ENCODE measurements at regions not wholly inside any gene's neighbourhood (a gene's known extent, or its start where the extent isn't known, plus 50 kb on each side); places are given as distances from the start of the nearest gene placed in this dataset.

DNA sequence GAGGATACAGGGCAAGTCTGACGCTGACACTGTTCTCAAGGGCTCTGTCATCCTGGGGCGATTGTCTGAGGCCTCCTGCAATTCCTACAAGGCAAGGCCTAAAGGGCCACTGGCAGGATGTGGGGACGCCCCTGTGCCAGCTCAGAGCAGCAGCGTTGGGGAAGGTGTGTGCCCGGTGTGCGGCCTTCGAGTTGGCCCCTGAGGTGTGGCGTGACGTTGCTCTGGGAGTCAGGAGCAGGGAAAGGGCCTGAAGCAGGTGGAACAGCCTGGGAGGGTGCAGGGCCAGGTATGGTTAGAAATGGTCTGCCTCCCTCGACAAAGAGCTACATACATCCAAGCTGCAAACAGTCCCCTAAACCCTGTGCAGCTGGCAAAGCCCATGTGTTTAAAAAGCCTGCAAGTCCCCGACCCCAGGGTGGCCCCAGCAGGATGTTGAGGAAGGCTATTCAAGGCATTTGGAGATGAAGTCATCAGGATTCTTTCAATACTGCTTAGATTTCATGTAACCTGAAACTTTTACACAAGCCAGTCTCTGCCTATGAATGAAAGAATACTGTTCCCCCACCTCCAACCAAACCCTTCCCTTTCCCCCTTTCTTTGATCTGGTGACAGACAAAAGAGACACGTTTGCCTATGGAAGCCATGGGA lies 142.5 kb upstream of the TNS3 start:
- no peak for DNase-seq

DNA sequence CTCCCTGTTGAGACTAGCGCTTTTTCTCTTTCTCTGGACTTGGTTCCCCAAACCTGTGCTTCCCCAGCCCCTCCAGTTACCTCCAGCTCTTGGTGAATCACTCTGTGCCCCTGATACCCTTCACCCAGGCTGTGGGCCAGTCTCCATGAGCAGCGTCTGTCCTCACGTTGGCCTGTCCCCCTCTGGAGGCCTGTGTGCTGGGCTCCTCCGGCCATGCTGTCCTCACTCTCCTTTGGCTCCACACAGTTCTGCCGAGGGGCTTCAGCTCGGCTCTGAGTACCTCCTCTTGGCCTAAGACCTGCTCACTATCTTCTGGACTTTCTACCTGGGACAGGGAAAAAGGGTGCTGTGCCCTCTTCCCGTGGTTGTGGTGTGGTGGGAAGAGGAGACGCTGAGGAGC lies 140.2 kb upstream of the TNS3 start:
- no peak for DNase-seq

DNA sequence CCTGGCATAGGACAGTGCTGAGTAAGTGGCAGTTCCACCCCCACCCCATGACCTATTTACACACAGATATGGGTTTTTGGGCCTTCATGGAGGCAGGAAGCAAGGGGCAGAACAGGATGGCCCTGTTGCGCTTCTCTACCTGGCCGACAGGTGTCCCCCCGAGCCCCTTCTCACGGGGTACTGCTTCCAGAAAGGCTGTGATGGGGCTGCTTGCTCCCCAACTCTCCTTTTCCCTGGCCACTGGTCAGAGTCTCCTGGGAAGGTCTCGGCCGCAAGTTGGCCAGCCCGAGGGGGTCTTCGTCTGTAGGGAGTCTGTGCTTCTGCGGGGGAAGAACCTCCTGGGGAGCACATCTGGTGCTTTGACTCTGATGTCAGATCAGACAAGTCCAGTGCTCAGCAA lies 139.8 kb upstream of the TNS3 start:
- no peak for DNase-seq

DNA sequence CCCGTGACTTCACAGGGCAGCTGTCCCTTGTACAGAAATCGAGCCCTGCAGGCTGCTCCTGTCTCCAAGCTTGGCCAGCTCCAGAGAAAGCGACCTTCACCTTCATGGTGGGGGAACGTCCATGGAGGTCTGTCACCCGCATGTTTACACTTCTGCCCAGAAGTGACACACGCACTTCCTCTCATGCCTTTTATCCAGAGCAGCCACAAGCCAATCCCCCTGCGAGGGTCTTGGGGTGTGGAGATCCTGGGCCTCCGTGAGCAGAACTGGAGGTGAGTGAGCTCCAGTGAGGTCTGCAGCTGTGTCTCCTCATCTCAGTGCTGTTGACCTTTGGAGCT lies 139.0 kb upstream of the TNS3 start:
- no peak for DNase-seq

DNA sequence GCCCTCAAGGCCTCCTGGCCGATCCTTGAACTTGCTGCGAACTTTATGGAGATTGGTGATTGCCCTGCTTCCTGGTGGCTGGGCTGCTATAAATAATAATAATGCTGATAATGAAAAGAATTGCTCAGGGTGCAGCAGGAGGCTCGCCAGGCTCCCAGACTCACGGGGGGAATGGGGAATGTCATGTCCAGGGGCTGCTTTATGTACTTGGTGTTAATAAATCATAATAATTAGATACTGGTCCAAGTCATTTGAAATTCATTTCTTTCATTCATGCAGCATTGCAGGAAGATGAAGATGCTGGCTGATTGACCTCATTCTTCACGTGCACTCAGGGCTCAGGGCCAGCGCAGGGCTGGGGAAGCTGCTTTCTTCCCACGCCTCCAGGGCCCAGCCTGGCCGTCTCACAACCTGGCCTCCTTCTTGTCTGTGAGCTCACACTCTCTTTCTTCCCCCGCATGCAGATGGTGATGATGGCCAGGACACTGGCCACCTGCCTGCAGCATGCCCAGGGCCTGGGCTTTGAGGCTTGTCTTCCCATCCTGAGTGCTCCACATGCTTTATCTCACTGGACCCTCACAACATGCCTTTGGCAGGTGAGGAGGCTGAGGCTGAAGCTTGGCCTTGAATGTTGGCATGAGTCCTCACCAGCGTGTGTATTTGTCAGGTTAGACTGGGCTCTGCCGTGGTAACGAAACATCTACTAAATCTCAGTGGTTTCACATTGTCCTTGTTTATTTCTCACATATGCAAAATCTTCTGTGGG lies 138.4 kb upstream of the TNS3 start:
- DNase-seq = no peak

DNA sequence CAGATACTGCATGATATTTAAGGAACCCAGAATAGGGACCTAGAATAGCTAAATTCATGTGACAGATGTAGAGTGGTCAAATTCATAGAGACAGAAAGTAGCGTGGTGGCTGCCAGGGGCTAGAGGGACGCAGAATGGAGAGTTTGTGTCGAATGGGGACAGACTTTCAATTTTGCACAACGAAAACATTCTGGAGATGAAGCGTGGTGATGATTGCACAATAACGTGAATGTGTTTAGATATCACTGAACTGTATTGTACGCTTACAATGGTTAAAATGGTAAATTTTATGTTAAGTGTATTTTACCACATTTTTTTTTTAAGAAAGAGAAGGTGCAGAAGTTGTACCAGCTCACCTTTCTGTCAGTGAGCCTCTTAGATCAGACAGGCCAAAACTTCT lies 137.8 kb upstream of the TNS3 start:
- no peak for DNase-seq

DNA sequence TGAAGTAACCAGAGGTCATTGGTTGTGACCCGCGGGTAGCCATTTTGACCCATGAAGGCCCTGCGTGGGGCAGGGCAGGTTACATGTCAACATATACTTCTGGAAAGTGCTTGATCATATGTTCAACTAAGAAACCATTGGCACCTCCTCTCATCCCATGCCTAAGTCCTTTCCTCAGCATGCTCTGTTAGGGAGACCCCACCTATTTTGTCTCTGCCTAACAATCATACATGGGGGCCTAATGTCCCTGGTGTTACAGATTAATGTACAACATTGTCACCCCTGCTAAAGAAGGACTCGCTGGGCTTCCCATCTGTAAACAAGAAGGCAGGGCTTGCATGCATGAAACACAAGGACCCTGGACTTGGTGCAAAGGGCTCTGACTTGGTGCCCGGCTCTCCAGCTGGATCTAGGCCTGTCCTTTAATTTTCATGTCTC lies 133.7 kb upstream of the TNS3 start:
- no peak for DNase-seq

DNA sequence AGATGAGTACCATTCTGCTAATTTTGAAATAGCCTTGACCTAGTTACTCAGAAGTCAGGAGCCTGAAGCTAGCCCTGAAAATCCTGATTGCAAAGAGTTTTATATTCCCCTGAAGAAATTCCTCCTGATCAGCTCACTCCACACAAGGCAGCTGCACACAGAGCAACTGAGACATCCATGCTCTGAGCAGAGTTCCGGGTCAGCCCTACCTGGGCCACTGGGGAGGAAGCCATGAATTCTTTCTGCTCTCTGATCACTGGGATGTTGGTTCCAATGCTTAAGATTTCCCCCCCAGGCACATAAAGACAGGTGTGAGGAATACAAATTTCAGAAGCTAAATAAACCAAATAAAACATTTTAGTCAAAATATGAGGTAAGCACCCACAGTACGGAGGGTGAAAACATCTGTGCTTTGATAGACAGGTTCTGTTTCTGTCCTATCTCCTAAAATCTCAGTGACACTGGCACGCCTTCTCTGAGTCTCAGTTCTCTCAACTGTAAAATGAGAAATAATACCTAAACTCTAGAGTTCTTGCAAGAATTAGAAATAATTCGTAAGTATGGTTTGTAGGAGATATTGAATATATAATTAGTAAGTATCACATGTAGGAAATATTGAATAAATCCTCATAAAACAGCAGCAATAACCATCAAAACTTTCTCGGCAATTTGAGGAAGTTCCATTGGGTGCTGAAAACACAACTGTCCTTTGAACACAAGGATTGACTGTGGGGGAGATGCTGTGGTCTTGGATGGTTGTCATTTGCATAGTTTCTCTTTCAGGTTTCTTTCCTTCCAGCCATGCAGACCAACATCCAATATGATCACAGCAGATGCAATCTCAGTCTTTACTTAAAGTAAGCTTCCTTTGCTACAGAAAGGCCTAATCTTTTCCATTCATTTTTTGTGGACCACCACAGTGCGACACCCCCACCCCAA lies 133.0 kb upstream of the TNS3 start:
- no peak for DNase-seq

DNA sequence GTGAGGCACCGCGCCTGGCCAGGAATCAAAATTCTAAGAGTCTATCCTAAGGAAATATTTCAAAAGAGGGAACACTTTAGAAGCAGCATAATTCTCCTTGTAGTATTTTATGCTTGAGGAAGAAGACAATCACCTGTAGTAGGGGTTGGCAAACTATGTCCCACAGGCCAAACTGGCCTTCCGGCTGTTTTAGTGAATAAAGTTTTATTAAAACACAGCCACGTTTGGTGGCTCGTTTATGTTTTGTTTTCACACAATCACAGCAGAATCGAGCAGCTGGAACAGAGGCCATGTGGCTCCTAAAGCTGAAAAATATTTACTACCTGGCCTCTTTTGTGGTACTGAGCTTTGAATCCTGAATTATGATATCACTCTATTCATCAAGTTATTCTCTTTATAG lies 131.7 kb upstream of the TNS3 start:
- no peak for DNase-seq

DNA sequence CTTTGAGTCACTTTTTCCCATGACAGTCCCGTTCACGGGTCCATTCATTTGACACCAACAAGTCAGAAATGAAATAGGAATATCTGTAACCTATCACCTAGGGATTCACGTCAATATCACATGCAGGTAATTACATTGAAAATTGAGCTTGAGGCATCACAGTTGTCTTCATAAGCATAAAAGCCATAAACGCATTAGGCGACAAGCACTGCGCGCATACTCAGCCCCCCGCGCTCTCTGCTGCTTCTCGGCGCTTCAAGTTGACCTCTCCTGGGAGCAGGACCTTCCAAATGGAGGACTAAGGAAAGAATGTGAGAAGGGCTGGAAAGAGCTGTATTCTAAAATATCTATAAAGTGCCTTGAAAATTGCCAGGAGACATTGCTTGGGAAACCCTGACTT lies 130.5 kb upstream of the TNS3 start:
- no peak for DNase-seq

DNA sequence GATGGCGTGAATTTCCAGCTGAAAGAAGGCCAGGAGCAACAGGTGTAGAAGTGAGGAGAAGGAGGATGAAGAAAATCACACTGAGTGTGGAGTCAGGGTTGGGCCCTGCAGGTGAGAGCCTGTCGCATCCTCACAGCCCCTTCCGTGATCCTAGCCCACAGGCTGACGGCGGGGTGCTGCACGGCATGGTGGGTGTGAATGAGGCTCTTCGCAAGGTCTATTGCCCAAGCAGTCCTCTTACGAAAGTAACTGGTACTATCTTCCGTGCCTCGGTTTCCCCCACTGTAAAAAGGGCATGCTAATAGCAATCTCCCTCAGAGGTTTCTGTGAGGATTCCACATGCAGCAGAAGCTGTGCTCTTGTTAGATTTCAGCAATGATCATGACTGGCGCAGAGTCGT lies 129.9 kb upstream of the TNS3 start:
- no peak for DNase-seq

DNA sequence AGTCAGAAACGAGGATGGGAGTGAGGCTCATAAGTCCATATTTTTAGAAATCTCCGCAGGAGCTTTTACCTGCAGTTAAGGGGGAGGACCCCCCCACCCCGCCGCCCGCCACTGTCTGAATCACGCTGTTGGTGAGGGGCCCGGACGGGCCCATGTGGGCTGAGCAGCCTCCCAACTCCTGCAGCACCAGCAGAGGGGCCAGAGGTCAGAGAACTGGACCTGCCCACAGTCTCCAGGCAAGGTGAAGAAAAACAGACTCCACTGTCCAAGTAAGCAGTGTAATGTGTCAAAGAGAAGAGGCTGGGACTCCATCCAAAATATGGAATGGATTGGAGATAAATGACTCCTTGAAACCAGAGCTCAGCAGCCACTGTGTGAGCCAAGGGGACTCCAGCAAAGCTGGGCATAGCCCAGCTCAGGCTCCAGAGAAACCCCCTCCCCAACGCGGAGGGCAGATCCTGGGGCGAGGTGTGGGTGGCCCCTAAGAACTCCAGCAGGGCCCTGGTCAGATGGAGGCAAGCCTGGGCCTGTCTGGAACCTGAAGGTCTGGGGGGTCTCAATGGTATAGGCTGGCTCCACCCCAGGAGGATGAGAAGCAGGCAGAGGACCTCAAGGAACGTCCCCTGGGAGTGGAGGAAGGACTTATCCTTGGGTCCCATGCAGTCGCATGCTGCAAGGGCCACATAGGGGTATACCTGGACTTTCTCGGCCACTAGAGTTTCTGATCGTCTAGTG lies 128.5 kb upstream of the TNS3 start:
- DNase-seq = no peak

DNA sequence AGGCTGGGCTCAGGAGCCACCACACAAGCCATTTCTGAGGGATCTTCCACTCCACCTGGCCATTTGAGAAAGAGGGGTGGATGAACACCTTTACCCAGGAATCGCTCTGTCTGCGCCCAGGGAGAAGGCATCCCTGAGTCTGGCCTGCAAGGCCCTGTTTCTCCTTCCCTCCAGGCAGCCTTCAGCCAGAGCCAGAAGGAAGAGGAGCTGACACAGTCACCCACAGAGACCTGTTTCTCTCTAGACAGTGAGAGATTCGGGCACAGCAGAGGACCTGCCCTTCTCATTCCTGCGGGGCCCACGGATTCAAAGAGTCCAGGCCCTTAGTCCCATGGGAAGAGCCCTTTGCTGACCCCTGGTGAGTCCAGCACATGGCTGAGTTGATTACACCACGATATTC lies 127.5 kb upstream of the TNS3 start:
- DNase-seq = no peak

DNA sequence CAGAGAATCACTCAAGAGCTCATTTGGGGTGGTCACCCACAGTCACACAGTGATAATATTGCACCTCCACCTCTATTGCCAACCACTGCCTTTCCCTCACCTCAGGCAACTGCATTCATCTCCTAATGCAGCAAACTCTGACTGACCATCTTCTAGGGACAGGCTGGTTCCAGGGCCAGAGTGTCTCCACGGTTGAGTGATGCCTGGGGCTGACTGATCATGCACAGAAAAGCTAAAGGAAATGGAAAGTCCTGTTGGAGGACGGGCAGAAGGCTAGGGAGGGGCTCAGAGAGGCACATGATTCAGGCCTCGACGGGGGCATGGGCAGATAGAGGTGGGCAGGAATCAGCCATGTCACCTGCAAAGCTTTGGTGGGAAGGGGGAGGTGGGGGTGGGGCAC lies 127.1 kb upstream of the TNS3 start:
- no peak for DNase-seq

DNA sequence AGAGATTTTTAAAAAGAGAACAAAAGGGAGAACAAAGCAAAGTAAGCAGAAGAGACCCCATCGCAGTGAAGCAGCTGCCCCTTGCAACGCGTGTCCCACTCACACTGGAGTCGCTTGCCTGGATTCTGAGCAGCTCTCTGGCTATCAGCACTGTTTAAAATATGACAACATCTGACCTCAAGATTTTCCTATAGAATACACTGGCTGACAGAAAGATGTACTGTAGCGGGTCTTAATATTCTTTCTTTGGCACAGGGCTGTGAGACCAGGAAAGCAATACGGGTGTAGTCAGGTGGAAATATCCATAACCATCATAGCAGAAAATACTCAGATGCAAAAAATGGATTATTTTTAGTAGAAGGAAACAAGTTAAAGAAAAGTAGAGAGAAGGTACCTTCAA lies 125.7 kb upstream of the TNS3 start:
- DNase-seq = no peak

DNA sequence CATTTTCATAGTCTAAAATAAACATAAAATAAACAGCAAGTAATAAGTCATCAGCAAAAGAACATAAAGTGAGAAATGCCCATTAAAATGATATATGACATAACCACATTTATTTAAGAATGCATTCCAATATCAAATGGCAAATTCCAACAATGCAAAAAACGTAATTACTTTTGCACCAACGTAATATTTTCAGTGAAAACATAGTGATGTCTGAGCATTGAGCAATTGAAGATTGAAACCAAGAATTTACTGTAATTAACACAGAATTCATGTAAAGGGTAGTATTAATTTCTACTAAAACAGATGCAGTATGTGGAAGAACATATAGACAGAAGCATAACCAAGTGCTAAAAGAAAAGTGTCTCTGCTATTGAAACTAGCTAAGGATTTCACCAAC lies 123.0 kb upstream of the TNS3 start:
- no peak for DNase-seq

DNA sequence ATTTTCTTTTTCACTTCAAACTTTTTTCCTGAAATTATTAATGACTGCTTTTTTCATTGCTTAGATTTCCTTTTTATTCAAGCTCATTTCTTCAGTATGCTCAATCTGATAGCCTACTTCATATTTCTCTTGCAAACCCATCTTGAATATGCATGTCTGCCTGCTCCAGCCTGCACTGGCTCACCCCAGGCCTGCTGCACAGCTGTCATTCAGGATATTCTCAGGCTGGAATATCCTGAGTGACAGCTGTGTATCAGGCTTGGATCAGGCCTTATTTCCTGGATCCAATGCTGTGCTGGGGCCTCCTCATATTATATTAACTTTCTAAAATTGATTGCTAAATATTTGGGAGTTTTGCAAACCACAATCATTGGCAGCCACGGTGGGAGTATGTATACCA lies 120.2 kb upstream of the TNS3 start:
- no peak for DNase-seq

DNA sequence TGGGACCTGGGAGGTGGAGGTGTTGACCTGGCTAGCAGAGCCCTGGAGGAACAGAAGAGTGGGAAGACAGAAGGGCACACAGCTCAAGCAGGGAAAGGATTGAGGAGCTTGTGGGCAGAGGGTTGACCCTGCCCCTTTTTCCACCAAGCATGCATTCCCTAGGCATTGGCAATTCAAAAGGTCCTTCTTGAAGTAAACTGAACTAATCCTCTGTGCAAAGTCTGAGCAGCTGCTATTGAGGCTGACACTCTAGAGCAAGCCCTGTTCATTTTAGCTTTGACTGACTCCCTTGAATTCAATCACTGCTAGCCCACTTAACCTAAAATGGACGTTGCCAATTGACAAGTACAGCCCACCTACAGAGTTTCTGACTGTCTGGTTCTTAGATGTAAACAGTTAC lies 116.5 kb upstream of the TNS3 start:
- DNase-seq = no peak

DNA sequence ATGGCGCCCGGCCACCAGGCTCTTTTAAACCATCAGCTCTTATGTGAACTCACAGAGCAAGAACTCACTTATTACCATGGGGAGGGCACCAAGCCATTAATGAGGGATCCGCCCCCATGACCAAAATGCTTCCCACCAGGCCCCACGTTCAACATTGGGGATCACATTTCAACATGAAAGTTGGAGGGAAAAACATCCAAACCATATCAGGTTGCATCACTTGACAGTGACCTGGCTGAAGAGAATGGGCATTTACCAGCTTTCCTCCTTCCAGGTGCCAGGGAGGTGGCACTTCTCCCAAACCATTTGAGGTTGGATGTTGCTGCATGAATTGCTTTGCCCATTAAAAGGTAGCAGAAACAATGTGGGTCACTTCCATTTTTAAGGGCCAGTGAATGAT lies 115.6 kb upstream of the TNS3 start:
- DNase-seq = no peak

DNA sequence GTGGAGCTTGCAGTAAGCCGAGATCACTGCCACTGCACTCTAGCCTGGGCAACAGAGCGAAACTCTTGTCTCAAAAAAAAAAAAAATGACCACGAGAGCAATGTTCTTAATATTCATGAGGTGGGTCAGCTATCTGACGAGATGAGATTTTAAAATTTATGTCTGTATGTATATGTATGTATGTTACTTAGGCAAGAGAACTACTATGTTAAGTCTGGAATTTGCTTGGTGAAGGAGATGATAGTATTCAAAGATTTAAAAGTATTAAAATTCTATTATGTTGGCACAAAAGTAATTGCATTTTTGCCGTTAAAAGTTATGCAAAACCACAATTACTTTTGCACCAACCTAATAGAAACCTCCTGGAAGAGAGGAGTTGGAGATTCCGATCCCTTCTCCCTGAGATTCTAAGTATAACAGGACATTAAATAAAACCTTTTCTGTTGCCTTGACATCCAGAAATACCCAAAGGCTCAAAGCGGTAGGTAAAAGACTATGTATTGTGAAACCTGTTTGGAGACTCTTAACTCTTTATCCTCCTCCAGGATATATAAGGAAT lies 114.3 kb upstream of the TNS3 start:
- no peak for DNase-seq

DNA sequence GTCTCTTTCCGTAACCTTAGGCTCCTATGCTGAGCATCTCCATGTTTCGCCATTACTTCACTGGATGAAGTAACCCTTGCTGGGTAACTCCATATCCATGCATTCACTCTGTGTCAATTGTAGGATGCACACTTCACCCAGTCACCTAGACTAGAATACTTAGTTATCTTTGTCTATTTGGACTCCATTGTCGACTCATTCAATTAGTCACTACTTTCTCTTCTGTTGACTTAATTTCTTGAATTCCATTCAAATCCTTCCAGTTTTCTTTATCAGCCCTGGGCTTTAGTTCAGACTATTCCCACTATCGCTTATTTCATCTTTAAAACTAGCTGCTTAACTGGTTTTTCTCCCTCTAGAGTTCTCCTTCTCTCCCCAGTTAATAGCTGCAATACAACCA lies 111.3 kb upstream of the TNS3 start:
- no peak for DNase-seq

DNA sequence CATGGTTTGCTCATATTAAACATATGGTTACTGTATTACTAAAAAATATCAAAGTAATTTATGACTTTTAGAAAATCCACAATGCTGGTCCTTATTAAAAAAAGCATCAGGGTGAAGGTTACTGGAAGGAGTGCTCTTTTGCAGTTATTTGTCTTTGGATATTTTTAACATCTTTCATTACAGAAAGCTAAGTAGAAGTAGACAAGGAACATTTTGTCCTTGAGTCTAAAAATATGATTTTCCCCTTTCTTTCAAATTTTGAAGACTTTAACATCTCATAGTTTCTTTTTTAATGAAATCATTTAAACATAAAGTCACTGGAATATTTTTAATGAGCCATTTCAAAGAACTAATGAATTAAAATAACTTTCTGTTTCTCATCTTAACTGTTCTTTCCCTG lies 110.1 kb upstream of the TNS3 start:
- no peak for DNase-seq

All from CD4-positive, alpha-beta T cell treated with Interferon alpha-2 for 1 hour (primary cell).